HG02970 (cell line): ENCODE measurements at regions not wholly inside any gene's neighbourhood (a gene's known extent, or its start where the extent isn't known, plus 50 kb on each side); places are given as distances from the start of the nearest gene placed in this dataset.
"Not testable (repeated sequence)": the region's sequence is repeated elsewhere in the genome, so short reads cannot be mapped to it uniquely, and the experiment has no call there.

Experiments used
- ATAC-seq: cut with Tn5 transposase; IDR thresholded peaks from one replicate; pipeline ENCODE4 v1.9.1; 2021; ENCODE audit warnings: mild to moderate bottlenecking, moderate library complexity, moderate number of reproducible peaks; ENCODE audit not compliant: unreplicated experiment, low FRiP score

DNA sequence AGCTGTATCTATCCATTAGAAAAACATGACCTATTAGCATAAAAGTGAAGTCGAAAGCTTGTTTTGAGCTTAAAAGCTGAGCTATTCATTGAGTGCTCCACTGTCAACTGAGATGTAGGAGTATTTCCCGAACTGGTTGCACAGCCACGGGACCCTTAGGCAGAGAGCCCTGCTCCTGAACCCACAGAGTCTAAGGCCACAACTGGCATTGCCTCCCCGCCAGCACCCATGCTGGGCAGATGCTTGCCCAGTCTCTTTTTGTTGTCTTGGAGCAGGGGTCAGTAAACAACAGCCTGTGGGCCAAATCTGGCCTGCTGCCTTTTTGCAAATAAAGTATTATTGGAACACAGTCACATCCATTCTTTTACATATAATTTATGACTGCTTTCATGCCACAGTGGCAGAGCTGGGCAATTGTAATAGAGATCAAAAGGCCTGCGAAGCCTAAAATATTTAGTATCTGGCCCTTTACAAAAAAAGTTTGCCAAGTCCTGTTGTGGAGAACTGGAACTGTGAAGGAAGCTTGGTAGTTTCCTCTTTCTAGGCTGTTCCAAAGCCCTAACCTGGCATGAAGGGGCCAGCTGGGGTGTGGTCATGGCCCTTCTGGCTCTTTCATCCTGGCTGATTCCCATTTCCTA, 58.4 kb upstream of the WAPL start:
- no peak for ATAC-seq

- ATAC-seq = no peak
These were observed 58.9 kb upstream of the WAPL start for GRCh38 chr10:86580521-86580891.

DNA sequence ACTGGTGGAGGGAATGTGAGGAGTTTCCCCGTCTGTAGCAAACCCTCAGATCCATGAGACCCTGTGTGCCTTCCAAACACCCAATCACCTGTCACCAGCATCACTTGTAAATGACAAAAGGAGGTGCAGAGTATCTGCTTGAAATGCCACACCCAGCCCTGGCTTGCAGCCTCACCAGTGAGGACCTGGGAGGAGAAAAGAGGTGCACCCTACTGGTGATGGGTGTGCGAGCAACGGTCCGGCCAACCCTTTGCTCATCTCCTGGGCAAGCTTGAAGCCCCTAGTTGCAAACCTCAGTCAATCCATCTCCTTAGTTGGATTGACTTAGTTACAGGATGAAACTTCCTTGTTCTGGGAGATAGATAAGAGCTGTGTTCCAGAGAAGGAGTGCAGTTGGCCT, 62.4 kb upstream of the WAPL start:
- no peak for ATAC-seq

- peak; percentile 71 for ATAC-seq
These were observed 63.7 kb upstream of the WAPL start for GRCh38 chr10:86585037-86585929.

GRCh38 chr10:86586516-86586915, 64.9 kb upstream of the WAPL start:
- no peak for ATAC-seq

GRCh38 chr10:86588781-86589180, 65.6 kb upstream of the OPN4 start:
- ATAC-seq = not testable (repeated sequence)

GRCh38 chr10:86591436-86591835, 62.9 kb upstream of the OPN4 start:
- no peak for ATAC-seq

DNA sequence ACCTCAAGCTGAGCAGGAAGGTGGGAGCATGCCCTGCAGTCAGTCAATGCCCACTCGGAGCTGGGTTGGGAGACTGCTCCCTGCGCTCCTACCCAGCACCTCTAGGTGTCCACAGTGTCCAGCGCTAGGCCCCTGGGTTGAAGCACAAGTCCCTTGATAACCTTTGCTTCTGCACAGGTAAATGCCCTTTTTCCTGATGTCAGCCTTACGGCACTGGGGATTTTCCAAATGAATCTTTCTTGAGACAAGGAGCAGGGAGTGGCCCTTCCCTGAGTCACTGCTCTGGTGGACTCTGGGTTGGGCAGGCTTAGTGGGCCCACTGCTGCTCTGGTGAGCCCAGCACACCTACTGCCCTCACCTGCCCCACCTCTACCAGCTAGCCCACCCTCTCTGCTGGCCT, 61.9 kb upstream of the OPN4 start:
- no peak for ATAC-seq

DNA sequence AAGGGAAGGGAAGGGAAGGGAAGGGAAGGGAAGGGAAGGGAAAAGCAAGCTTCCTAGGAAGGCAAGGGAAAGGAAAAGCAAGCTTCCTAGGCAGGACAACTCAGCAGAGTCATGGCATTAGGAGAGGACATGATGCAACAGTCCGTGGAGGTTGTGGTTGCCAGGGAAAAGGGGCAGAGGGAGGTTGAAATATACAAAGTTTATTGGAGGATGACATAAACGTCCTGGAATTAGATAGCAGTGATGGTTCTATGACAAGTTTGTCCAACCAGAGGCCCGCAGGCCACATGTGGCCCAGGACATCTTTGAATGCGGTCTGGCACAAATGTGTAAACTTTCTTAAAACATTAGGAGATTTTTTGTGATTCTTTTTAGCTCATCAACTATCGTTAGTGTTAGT, 59.8 kb upstream of the OPN4 start:
- ATAC-seq = no peak

GRCh38 chr10:86595496-86595895, 58.9 kb upstream of the OPN4 start:
- ATAC-seq = no peak

DNA sequence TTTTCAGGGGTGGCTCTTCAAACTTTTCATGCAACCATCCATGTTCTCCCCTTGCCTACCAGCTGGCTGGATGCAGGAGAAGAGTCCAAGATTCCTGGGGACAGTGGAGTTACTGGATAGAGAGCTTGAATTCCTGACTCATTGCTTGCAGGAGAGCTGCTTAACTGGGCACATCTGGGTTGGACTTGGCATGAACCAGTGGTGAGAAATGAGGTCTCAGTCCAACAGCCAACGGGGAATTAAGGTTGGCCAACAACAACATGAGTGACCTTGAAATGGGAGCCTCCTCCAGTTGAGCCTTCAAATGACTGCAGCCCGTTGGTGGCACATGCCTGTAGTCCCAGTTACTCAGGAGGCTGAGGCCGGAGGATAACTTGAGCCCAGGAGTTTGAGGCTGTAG, 58.1 kb upstream of the OPN4 start:
- no peak for ATAC-seq

DNA sequence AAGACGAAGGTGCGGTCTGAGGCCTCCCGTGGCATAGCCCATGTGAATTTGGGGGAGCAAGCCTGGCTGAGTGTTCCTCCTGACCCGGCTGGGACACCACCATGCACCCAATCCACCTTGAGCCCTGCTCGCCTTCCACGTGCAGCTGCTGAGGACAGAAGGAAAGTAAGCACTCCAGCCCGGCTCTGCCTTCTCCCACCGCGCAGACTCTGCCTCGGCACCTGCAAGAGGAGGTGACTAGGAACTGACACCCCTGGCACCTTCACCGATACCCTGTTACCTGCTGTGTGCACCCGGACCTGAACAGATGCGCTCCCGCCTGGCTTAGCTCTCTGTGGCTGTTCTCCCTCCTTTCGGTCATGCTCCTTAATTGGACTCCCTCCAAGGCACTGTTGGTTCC, 57.0 kb upstream of the OPN4 start:
- ATAC-seq = no peak

- ATAC-seq = no peak
These were observed 56.2 kb upstream of the OPN4 start for GRCh38 chr10:86598151-86598550.

GRCh38 chr10:86599041-86599440, 55.3 kb upstream of the OPN4 start:
- ATAC-seq = no peak

GRCh38 chr10:86599729-86600128, 54.6 kb upstream of the OPN4 start:
- ATAC-seq = peak; percentile 58

- no peak for ATAC-seq
These were observed 54.1 kb upstream of the OPN4 start for GRCh38 chr10:86600296-86600695.

DNA sequence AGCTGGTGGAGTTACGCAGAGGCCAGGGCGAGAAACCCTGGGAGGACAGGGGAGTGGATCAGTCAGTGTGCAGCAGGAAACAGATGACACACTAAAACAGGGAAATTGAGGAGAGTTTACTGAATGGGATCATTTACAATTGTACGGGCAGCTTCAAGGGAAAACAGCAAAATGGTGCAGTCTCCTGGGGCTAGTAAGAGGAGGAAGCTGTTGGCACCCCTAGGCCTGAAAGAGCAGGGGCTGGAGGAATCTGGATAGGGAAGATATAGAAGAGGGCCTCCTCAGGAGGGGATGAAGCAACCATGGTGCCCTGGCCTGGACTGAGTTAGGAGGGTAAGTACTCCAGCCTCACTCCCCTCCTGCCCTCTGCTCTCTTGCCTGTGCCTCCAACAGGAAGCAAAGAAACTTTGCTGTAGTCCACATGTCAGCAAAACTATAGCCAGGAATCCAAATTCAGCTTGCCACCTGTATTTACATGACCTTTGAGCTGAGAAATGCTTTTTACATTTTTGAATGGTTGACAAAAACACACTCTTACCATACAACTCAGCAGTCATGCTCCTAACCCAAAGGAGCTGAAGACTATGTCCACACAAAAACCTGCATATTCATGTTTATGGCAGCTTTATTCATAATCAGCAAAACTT, 52.3 kb upstream of the OPN4 start:
- ATAC-seq = no peak

GRCh38 chr10:86603256-86603655, 51.1 kb upstream of the OPN4 start:
- ATAC-seq = no peak
